GM18951 (cell line): ENCODE measurements at regions not wholly inside any gene's neighbourhood (a gene's known extent, or its start where the extent isn't known, plus 50 kb on each side); places are given as distances from the start of the nearest gene placed in this dataset.

ENCODE experiments used
- POLR2A ChIP-seq: IDR thresholded peaks from 4 replicates; pipeline ENCODE4 v1.6.1; 2011; ENCODE audit warnings: mild to moderate bottlenecking; ENCODE audit not compliant: insufficient read length, insufficient read depth; ENCODE audit errors: extremely low read depth
- in situ Hi-C: fragments of 300-500 bp; cut with MboI; formaldehyde crosslinking; loops from one replicate; pipeline ENCODE4 v1.12.0; 2022; ENCODE audit warnings: low sequenced_read_pairs, mixed read lengths, inconsistent platforms; ENCODE audit not compliant: unreplicated experiment

DNA sequence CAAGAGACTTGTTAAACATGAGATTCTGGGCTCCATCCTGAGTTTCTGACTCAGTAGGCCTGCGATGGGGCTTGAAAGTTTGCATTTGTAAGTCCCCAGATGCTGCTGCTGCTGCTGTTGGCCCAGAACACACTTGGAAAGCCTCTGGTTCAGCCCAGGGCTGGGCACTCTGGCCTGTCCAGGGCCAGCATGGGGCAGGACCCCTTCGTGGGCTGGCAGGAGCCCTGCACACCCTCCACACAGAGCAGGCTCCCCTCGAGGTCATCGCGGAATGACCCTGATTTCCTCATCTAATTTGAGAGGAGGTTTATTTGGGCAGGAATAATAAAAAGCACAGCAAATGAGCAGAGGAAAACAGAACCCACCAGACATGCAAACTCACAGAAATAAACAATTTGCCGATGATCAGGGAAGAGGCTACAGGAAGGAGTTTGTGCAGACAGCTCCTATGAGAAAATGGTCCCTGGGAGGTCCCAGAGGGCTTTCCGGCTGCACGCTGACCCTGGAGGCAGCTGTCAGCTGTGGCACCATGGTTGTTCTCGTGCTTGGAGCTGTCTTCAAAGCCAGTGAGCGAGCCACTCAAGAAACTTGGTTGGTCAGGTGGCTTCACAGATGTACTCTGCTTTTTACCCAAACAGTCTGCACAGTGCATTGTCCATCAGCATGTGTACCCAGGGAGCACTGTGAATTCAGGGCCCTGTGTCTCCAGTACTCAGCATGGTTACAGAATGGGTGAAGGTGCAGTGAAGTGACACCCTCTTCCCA, 119.3 kb downstream of the GLI2 start:
- in situ Hi-C loops = no loop called here
- TF ChIP-seq POLR2A = no peak

DNA sequence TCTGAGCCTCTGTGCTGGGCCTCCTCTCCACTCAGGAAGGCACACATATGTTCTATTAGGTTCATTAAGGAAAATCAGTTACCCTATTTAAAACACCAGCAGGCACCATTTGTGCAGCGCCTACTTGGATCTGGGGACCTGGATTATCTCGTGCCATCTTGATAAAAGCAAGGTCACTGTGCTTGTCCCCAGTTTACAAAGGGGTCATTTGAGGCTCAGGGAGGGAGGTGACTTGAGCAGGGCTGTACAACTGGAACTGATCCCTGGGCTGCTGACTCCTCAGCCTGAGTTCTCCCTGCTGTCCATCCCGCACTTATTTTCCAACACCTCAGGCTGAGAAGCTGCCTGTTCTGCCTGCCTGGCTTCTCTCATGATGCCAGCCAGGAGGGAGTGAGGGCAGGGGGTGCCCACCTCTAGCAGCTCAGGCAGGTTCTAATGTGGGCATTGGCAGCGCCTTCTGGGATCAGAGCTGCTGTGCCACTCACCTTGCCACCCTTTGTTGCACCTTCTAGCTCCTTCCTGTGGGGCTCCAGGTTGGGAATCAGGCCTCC, 120.3 kb downstream of the GLI2 start:
- no peak for TF ChIP-seq POLR2A
- in situ Hi-C loops = no loop called here

DNA sequence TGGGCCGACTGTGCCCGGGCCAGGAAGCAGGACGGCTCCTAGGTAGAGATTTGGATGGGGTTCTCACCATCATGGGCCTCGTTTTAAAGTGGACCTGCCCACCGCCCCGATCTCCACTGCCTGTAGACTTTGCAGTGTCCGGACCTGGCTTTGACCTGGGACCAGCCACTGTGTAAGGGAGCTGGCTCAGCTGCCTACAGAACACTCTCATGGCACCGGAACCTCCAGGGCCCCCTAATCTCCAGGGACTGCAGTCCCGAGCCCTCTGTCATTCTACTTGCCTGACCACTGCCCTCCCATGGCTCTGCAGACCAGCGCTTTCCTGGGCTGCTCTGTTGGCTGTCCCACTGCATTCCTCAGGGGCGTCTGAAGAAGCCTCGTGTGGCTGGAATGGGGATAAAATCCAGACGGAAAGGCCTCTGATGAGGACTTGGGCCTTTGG, 120.8 kb downstream of the GLI2 start:
- TF ChIP-seq POLR2A = no peak
- in situ Hi-C loops = no loop called here

DNA sequence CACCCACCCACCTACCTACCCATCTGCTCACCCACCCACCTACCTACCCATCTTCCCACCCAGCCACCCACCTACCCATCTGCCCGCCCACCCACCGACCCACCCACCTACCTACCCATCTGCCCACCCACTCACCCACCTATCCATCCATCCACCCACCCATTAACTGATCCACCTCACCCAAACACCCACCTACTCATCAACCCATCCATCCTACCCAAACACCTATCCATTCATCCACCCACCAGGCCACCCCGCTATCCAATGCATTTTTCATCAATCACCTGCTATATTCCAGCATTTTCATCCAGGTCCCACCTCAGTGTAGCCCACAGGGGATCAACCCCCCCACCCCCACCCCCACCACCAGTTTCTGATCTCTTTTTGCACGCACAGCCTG, 121.8 kb downstream of the GLI2 start:
- in situ Hi-C loops = no loop called here
- TF ChIP-seq POLR2A = no peak

DNA sequence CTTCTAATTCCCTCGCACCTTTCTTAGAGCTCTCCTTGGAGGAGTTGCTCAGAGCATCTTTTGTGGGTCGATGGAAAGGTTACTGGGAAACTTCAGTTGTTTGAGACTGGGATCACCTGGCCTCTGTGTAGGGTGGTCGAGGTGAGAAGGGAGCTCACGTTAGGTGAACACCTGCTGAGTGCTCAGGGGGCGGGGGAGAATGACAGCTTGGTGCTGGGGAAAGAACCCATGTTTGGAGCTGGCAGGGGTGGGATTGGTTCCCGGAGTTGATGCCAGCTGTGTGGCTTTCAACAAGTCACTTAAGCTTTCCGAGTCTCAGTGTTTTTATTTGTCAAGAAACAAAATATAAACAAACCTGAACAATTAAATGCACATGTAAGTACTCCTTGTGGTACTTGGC, 122.3 kb downstream of the GLI2 start:
- in situ Hi-C loops = no loop called here

DNA sequence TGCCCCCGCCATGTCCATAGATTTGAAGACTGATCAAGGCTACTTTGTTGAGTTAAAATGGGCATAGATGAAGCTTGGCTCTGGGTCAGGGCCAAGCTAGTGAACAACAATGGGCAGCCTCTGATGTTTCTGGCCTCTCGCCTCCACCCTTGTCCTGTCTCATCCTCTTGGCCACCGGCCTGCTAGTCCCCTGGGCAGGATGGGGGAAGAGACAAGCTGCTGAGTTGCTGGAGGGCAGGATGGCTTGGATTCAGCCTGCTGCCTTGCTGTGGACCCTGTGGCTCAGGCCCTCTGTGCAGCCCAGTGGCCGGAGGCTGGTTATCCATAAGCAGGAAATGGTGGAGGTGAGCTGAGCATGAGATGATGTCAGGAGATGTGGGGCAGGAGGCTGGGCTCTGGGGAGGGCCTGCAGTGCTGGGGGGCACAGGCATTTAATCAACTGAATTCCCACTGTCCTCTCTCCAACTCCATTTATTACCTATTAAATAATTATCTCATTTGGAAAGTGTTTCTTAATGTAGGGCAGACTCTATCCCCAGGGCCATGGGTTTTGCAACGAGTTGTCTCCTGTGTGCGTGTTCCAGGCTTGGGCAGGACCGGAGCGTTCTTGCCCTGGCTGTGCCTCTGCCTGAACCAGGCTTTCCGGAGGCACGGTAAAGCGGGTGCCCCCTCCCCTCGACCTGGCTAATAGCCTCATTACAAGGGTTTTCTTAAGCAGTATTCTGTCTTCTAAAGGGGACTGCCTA, 122.9 kb downstream of the GLI2 start:
- in situ Hi-C loops = no loop called here
- no peak for TF ChIP-seq POLR2A

More for the DNA sequence above, 122.3 kb downstream of the GLI2 start:
- TF ChIP-seq POLR2A = no peak

DNA sequence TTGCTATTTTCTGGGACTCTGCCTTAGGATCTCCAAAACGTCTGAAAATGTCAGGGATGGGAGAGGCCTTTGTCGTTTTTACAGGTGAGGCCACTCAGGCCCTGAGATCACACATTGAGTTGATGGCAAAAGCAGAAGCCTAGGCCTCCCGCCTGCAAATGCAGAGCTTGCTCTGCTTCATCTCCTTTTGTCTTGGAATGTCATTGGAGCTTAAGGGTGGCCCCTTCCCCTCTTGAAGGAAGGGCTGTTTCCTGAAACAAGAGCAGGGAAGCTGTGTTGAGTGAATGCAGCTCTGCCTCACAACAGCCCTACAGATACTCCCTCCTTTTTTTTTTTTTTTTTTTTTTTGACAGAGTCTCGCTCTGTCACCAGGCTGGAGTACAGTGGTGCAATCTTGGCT, 123.5 kb downstream of the GLI2 start:
- in situ Hi-C loops = no loop called here
- TF ChIP-seq POLR2A = no peak

DNA sequence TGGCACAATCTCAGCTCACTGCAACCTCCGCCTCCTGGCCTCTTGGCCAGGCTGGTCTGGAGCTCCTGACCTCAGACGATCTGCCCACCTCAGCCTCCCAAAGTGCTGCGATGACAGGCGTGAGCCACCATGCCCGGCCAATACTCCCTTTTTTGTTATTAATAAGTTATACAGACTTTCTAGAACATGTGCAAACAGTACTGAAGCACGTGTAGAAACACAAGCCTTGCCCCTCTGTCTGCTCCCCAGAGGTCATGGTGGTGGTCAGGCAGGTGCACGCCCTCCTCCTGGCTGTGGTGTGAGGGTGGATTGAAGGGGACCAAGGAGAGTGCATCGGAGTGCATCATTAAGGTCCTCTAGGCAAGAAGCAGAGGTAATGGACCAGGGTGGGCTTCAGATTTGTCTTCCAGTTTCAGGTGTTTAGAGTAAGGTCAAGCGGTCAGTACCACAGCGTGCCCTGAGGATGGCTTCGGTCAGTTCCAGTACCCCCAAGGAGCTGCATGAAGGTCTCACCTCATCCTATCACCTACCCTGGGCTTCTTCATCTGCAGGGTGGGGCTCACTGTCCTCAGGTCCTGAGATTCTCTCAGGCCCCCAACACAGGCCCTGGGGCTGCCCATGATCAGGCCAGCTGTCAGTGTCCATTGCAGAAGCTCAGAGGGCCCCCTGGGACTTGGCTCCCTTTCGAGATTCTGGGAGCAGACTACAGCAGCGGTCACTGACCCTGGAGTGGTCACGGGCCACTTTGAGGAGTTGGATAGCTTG, 124.3 kb downstream of the GLI2 start:
- no peak for TF ChIP-seq POLR2A
- in situ Hi-C loops = no loop called here

DNA sequence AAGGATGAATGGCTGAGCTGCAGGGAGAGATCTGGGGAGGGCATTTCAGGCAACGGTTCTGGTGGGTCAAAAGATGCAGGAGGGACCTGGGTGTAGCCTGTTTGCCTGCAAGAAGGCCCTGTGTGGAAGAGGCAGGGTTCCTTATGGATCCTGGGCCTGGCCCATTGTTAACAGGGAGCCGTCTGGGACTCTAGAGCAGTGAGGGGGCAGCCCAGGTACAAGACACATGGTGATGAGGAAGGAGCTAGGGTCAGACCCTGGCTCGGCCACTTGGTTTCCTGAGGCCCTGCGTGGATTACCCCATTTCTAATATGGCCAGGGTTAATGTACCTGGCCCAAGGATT, 124.9 kb downstream of the GLI2 start:
- in situ Hi-C loops = no loop called here

DNA sequence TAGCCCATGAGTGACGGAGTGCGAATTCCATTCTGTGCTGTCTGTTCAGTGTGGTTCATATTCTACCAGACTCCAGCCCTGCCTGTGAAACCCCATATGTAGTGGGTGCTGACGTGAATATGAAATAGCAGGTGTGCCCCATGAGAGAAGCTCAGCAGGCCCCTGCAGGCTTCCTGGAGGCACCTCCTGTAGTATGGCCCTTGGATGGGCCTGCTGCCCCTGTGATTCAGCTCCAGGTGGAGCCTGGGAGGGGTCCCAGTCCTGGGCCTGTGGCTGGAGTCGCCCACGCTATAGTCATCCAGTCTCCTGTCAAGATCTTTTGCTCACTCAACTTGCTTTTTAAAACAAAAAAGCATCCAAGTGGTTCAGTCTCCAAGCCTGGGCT, 125.5 kb downstream of the GLI2 start:
- TF ChIP-seq POLR2A = no peak

More for the DNA sequence above, 124.9 kb downstream of the GLI2 start:
- TF ChIP-seq POLR2A = no peak

DNA sequence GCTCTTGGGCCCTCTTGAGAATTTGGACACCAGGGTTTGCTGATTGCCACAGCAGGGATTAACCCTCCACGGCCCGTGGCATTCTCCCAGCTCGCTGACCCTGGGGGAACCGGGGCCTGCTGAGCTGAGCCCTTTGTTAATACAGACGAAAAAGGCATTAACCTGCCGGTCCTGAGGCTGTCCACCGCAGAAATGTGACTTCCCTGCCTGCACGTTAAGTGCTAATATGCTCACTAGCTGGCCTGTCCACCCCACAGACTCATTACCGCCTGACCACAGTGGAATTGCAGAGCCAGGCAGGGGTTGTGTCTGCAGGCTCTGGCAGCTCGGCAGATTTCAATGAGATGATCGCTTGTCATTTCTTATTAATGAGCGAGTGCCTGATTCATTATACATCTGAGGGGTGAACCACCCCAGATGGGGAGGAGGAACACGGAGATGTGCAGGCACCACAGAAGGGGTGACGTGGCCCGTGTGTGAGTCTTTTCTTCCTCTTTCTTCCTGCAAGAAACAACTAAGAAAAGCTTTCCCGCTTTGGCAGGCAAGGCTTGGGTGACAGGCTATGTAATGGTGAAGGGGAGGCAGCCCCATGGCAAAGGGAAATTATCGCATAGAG, 126.0 kb downstream of the GLI2 start:
- in situ Hi-C loops = no loop called here
- TF ChIP-seq POLR2A = no peak

More for the DNA sequence above, 125.5 kb downstream of the GLI2 start:
- in situ Hi-C loops = no loop called here

DNA sequence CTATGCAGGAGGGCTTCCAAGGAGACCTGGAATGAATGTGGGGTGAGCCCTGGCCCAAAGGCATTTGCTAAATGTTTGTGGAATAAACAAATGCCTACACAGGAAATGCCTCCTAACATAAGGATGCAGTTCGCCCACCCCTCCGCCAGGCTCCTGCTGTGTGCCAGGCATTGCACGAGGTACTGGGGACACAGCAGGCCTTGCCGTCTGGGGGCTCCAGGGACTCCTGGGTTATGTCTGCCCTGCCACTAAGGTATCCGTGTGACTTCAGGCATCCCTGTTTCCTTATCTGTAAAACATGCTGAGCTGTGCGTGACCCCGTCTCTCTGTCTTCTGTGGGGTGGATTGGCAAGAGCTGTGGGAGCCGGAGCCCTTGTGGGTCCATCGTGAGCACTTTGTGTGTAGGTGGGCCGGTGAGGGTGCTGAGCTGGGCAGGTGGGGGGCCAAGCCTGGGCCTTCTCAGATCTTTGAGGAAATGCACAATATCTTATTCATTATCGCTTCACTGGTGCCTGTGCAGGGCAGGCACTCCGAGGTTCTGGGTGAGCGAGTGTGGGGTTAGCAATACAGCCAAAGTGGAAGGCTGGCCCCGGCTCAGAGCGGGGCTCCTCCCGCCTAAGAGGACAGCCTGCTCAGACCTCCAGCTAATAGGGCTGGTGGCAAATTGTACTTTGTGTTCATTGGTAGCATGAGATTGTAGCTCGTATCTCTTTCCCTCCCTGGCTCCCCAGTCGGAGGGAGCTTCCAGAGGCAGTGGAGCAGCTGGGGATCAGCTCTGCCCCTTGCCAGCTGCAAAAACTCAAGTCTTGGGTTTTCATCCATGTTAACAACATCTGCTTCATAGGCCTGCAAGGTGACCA, 126.8 kb downstream of the GLI2 start:
- in situ Hi-C loops = no loop called here
- TF ChIP-seq POLR2A = no peak

DNA sequence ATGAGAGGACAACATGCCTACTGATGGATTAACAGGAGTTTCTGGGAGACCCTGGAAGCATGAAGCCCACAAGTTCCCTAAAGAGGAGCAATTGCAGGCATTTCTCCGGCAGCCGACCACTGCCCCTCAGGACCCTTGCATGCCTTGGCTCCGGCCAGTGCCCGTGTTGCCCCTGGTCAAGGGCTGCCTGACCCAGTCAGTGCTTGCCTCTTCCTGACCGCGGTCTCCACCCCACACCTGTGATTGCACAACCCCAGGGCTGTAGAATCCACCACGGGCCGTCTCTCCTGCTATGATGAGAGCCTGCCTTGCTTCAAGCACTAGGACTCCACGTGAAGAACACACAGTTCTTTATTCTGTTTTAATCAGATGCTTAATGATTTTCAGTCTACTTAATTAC, 127.5 kb downstream of the GLI2 start:
- TF ChIP-seq POLR2A = no peak
- in situ Hi-C loops = no loop called here
